ENCODE measurements at regions not wholly inside any gene's neighbourhood (a gene's known extent, or its start where the extent isn't known, plus 50 kb on each side); places are given as distances from the start of the nearest gene placed in this dataset.

- no CpG with 5 or more reads among the region's 1 CpG for WGBS (ENCODE audit: insufficient coverage)
- Histone ChIP-seq H2AFZ (ENCODE audit: insufficient read depth, low read depth, low read length, poor library complexity, severe bottlenecking) (no peak overlapping the region), H3K27me3 (ENCODE audit: control insufficient read depth in 2 of 2, insufficient read depth in 2 of 2, low read length in 2 of 2) (no peaks in the 10 kb centered on the region), H3K9ac (ENCODE audit: insufficient read depth, low read length, poor library complexity, severe bottlenecking) (no peak overlapping the region), H3K4me2 (replicated peaks; ENCODE audit: extremely low read depth, low read length, poor library complexity, severe bottlenecking) (no peak overlapping the region), H3K4me3 (replicated peaks in 1 of 3; ENCODE audit: low read depth in 2 of 3, low read length in 3 of 3) (no peak overlapping the region), H3K79me2 (ENCODE audit: insufficient read depth, low read length) (no peaks in the 10 kb centered on the region), H3K9me3 (replicated peaks in 1 of 2; ENCODE audit: control insufficient read depth in 1 of 2, insufficient read depth in 1 of 2, low read length in 2 of 2) (peaks cover 15 to 19% of the 10 kb centered on the region in 2 donors), H4K20me1 (ENCODE audit: insufficient read depth, low read length) (no peaks in the 10 kb centered on the region), H3K4me1 (ENCODE audit: control insufficient read depth in 1 of 2, insufficient read depth in 2 of 2, low read length in 2 of 2) (no peaks in the 10 kb centered on the region), H3K27ac (ENCODE audit: low read depth in 1 of 2, low read length in 2 of 2) (no peak overlapping the region), H3K36me3 (replicated peaks in 1 of 2; ENCODE audit: control insufficient read depth in 1 of 2, insufficient read depth in 2 of 2, low read length in 2 of 2) (no peaks in the 10 kb centered on the region)
- no peak for TF ChIP-seq CTCF (IDR thresholded peaks at IDR 0.05)
- intact Hi-C loops (cut with micrococcal nuclease): no loop called here
- Mint-ChIP-seq H3K4me3 (no peak overlapping the region), H3K4me1 (no peaks in the 10 kb centered on the region), H3K9me3 (peaks cover 3 to 22% (median 7%) of the 10 kb centered on the region in 7 donors), H3K27ac (no peak overlapping the region), H3K27me3 (ENCODE audit: low read depth in 3 of 3) (no peaks in the 10 kb centered on the region), H3K36me3 (no peaks in the 10 kb centered on the region)
- no peak for DNase-seq
These were observed 840.2 kb upstream of the CNTN5 start for GRCh38 chr11:98180511-98180910.

GRCh38 chr11:98180921-98181320 lies 839.8 kb upstream of the CNTN5 start:
- DNase-seq: no peak
- Mint-ChIP-seq H3K27me3 (ENCODE audit: low read depth in 3 of 3) (no peaks in the 10 kb centered on the region), H3K27ac (no peak overlapping the region), H3K4me3 (no peak overlapping the region), H3K36me3 (no peaks in the 10 kb centered on the region), H3K9me3 (peaks cover 3 to 19% (median 7%) of the 10 kb centered on the region in 7 donors), H3K4me1 (no peaks in the 10 kb centered on the region)
- Histone ChIP-seq H4K20me1 (ENCODE audit: insufficient read depth, low read length) (no peaks in the 10 kb centered on the region), H3K4me2 (replicated peaks; ENCODE audit: extremely low read depth, low read length, poor library complexity, severe bottlenecking) (no peak overlapping the region), H3K9ac (ENCODE audit: insufficient read depth, low read length, poor library complexity, severe bottlenecking) (no peak overlapping the region), H3K79me2 (ENCODE audit: insufficient read depth, low read length) (no peaks in the 10 kb centered on the region), H2AFZ (ENCODE audit: insufficient read depth, low read depth, low read length, poor library complexity, severe bottlenecking) (no peak overlapping the region), H3K27ac (ENCODE audit: low read depth in 1 of 2, low read length in 2 of 2) (no peak overlapping the region), H3K4me3 (replicated peaks in 1 of 3; ENCODE audit: low read depth in 2 of 3, low read length in 3 of 3) (no peak overlapping the region), H3K36me3 (replicated peaks in 1 of 2; ENCODE audit: control insufficient read depth in 1 of 2, insufficient read depth in 2 of 2, low read length in 2 of 2) (no peaks in the 10 kb centered on the region), H3K27me3 (ENCODE audit: control insufficient read depth in 2 of 2, insufficient read depth in 2 of 2, low read length in 2 of 2) (no peaks in the 10 kb centered on the region), H3K9me3 (replicated peaks in 1 of 2; ENCODE audit: control insufficient read depth in 1 of 2, insufficient read depth in 1 of 2, low read length in 2 of 2) (peaks cover 16 to 20% of the 10 kb centered on the region in 2 donors), H3K4me1 (ENCODE audit: control insufficient read depth in 1 of 2, insufficient read depth in 2 of 2, low read length in 2 of 2) (no peaks in the 10 kb centered on the region)
- intact Hi-C loops (cut with micrococcal nuclease): no loop called here
- no CpG with 5 or more reads among the region's 2 CpGs for WGBS (ENCODE audit: insufficient coverage)
- no peak for TF ChIP-seq CTCF (IDR thresholded peaks at IDR 0.05)

Measured in CD14-positive monocyte (primary cell).